Neural crest cell (in vitro differentiated cells): ENCODE measurements at regions not wholly inside any gene's neighbourhood (a gene's known extent, or its start where the extent isn't known, plus 50 kb on each side); places are given as distances from the start of the nearest gene placed in this dataset.

Experiments
- DNase-seq: peaks from one replicate; pipeline ENCODE4 v3.0.0; 2021; ENCODE audit warnings: low read depth, mixed read lengths, low spot score
- H3K27ac Mint-ChIP-seq: one replicate; pipeline ENCODE4 v1.8.0; 2021; ENCODE audit warnings: mild to moderate bottlenecking, mixed read lengths; ENCODE audit not compliant: unreplicated experiment
- H3K27me3 Mint-ChIP-seq: 2 replicates; pipeline ENCODE4 v1.8.0; 2021; ENCODE audit warnings: low read depth, mild to moderate bottlenecking, mixed read lengths
- H3K36me3 Mint-ChIP-seq: 2 replicates; pipeline ENCODE4 v1.8.0; 2021; ENCODE audit warnings: low read depth, mild to moderate bottlenecking, mixed read lengths
- H3K4me1 Mint-ChIP-seq: 2 replicates; pipeline ENCODE4 v1.8.0; 2021; ENCODE audit warnings: mixed read lengths
- H3K4me3 Mint-ChIP-seq: one replicate; pipeline ENCODE4 v1.8.0; 2021; ENCODE audit warnings: mild to moderate bottlenecking, mixed read lengths
- H3K9me3 Mint-ChIP-seq: 2 replicates; pipeline ENCODE4 v1.8.0; 2021; ENCODE audit warnings: mixed read lengths
- TF ChIP-seq, protein P1 (sequence below): fragments of 200-600 bp; sonication (generic); conservative IDR thresholded peaks from 2 replicates; pipeline ENCODE4 v1.5.0; 2021; ENCODE audit warnings: antibody characterized with exemption, mild to moderate bottlenecking

DNA sequence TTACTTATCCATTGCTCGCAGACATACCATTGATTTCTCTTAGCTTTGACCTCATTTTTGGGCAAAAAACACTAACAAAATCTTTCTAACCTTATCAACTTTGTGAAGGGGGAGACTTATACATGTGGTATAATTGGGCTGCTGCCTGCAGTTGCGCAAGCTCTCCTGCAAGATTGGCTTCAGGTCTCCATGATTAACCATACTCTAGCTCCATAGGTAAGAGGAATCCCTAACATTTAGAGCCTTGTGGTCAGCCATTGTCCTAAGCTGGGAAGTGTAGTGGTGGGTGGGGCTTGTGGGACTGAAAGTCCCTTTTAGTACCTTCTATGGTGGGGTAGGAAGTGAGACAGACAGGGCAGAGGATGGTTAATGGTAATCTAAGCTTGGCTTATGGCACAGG is 179.6 kb upstream of the THRB start:
- H3K27ac Mint-ChIP-seq: no peak overlapping the region
- no peak for DNase-seq
- H3K27me3 Mint-ChIP-seq: no peaks in the 10 kb centered on the region
- H3K36me3 Mint-ChIP-seq: no peaks in the 10 kb centered on the region
- no peak overlapping the region for H3K4me3 Mint-ChIP-seq
- no peaks in the 10 kb centered on the region for H3K4me1 Mint-ChIP-seq
- no peaks in the 10 kb centered on the region for H3K9me3 Mint-ChIP-seq
- TF ChIP-seq, protein P1, sequence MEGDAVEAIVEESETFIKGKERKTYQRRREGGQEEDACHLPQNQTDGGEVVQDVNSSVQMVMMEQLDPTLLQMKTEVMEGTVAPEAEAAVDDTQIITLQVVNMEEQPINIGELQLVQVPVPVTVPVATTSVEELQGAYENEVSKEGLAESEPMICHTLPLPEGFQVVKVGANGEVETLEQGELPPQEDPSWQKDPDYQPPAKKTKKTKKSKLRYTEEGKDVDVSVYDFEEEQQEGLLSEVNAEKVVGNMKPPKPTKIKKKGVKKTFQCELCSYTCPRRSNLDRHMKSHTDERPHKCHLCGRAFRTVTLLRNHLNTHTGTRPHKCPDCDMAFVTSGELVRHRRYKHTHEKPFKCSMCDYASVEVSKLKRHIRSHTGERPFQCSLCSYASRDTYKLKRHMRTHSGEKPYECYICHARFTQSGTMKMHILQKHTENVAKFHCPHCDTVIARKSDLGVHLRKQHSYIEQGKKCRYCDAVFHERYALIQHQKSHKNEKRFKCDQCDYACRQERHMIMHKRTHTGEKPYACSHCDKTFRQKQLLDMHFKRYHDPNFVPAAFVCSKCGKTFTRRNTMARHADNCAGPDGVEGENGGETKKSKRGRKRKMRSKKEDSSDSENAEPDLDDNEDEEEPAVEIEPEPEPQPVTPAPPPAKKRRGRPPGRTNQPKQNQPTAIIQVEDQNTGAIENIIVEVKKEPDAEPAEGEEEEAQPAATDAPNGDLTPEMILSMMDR: no peak

DNA sequence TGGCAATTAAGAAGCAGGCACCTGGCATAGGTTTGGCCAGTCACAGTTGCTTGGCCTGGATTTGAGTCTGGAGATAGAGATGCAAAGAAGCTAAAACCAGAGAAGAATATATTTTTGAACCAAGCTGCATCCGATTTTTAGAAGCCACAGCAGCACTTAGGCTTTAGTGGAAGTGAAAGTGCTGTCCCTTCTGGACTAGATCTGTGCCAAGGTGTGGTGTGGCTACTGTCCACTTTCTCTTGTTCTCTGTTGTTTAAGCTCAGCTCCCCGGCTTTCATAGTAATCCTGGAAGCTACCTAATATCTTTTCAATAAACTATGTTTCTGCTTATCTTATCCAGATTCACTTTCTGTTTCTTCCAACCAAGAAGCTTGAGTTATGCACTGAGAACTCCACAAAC is 183.4 kb upstream of the THRB start:
- Mint-ChIP-seq H3K27me3 (no peaks in the 10 kb centered on the region), H3K9me3 (peaks cover 4% of the 10 kb centered on the region), H3K36me3 (no peaks in the 10 kb centered on the region), H3K4me3 (no peak overlapping the region), H3K27ac (no peak overlapping the region), H3K4me1 (no peaks in the 10 kb centered on the region)
- TF ChIP-seq, protein P1: no peak
- DNase-seq: no peak

DNA sequence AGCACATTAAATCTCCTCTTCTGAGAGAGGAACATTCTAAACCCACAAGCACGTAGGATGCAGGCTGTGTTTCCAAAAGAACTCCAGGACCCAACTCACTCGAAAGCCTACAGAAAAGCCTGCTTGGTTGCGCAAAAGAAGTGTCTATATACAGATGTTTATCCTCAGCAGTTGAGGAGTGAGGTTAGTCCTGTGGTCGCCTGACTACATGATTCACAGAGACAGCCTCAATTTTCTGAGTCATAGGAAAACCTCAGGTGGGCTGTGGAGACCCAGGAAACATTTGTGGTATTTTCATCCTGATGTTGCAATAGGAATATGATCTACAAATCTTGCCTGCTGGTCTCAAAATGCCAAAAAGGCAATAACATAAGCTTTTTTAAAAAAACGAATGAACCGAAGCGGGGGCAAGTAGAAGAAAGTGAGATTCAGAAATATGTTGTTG is 183.8 kb upstream of the THRB start:
- no peak overlapping the region for H3K4me3 Mint-ChIP-seq
- peaks cover 4% of the 10 kb centered on the region for H3K9me3 Mint-ChIP-seq

DNA sequence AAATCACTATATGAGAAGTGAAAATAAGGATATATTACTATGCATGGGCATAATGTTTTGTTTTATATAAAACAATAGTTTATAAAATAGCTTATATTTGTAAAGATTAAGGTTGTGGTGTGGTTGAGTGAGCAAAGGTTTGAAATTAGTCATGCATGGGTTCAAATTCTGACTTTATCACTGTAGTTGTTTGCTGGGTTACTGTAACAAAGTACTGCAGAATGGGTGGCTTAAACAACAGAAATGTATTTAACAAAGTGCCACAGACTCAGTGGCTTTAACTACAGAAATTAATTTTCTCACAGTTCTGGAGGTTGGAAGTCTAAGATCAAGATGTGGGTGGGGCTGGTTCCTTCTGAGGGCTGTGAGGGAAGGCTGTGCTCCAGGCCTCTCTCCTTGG is 184.8 kb upstream of the THRB start:
- TF ChIP-seq, protein P1: no peak
- no peak overlapping the region for H3K27ac Mint-ChIP-seq
- peaks cover 4% of the 10 kb centered on the region for H3K9me3 Mint-ChIP-seq
- no peaks in the 10 kb centered on the region for H3K4me1 Mint-ChIP-seq
- no peaks in the 10 kb centered on the region for H3K27me3 Mint-ChIP-seq
- DNase-seq: no peak
- H3K4me3 Mint-ChIP-seq: no peak overlapping the region
- no peaks in the 10 kb centered on the region for H3K36me3 Mint-ChIP-seq

More for the DNA sequence above, 183.8 kb upstream of the THRB start:
- TF ChIP-seq, protein P1: no peak
- H3K27ac Mint-ChIP-seq: no peak overlapping the region
- no peak for DNase-seq
- no peaks in the 10 kb centered on the region for H3K36me3 Mint-ChIP-seq
- no peaks in the 10 kb centered on the region for H3K27me3 Mint-ChIP-seq
- H3K4me1 Mint-ChIP-seq: no peaks in the 10 kb centered on the region

DNA sequence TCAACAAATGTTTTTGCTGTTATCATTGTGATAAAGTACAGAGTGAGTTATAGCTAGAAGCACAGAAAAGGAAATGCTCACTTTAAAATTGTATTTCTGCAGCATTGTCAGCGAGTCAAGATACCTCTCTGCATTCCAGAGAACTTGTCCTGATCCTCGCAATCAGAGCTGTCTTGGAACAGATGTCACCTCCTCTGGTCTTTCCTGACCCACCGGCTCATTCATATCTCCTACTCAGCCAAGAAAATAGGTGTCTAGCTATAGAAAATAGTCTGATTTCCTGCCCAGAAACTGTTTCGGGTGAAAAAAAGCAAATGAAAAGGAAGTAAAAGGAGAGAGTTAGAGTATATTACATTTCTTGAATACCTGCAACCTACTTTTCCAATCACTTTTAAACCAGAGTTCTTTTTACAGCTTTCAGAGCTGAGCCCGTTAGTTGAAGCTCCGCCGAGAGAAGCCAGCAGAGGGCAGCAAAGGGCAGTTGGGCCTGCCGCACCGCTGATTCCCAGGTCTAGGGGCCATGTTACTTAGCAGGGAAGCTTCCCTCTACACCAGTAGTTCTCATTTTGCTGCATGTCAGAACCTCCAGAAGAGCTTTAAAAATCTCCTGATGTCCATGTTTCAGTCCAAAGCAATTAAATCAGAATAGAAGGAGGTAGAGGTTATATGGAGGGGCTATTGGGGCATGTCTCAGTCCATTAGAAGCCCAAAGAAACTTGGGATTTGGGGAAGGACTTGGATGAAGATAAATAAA is 185.7 kb upstream of the THRB start:
- H3K27me3 Mint-ChIP-seq: no peaks in the 10 kb centered on the region
- H3K9me3 Mint-ChIP-seq: peaks cover 4% of the 10 kb centered on the region
- TF ChIP-seq, protein P1: peak; percentile 90
- H3K4me1 Mint-ChIP-seq: no peaks in the 10 kb centered on the region
- peak; percentile 85 for DNase-seq
- no peaks in the 10 kb centered on the region for H3K36me3 Mint-ChIP-seq
- no peak overlapping the region for H3K4me3 Mint-ChIP-seq
- no peak overlapping the region for H3K27ac Mint-ChIP-seq
